A673 (cell line): ENCODE measurements at regions not wholly inside any gene's neighbourhood (a gene's known extent, or its start where the extent isn't known, plus 50 kb on each side); places are given as distances from the start of the nearest gene placed in this dataset.

ENCODE experiments used
- CTCF ChIP-seq: fragments of 300-800, 200-600 bp; sonication (generic); conservative IDR thresholded peaks from 2 replicates; pipeline ENCODE4 v1.5.1; 2017; ENCODE audit warnings: low read depth, mild to moderate bottlenecking, antibody characterized with exemption, low read length, moderate library complexity, mixed read lengths
- EZH2 ChIP-seq: fragments of 200-600 bp; sonication (generic); IDR thresholded peaks from 2 replicates; pipeline ENCODE4 v1.6.1; 2017; ENCODE audit warnings: borderline replicate concordance, low read depth, mild to moderate bottlenecking, mixed read lengths, antibody characterized with exemption, low read length; ENCODE audit not compliant: poor library complexity, severe bottlenecking

GRCh38 chr15:36389107-36389506 lies 190.3 kb upstream of the CDIN1 start:
- no peak for TF ChIP-seq CTCF
- no peak for TF ChIP-seq EZH2
